A673 (cell line): ENCODE measurements at regions not wholly inside any gene's neighbourhood (a gene's known extent, or its start where the extent isn't known, plus 50 kb on each side); places are given as distances from the start of the nearest gene placed in this dataset.

Experiments
- CTCF ChIP-seq: fragments of 300-800, 200-600 bp; sonication (generic); conservative IDR thresholded peaks from 2 replicates; pipeline ENCODE4 v1.5.1; 2017; ENCODE audit warnings: low read depth, mild to moderate bottlenecking, antibody characterized with exemption, low read length, moderate library complexity, mixed read lengths
- EZH2 ChIP-seq: fragments of 200-600 bp; sonication (generic); IDR thresholded peaks from 2 replicates; pipeline ENCODE4 v1.6.1; 2017; ENCODE audit warnings: borderline replicate concordance, low read depth, mild to moderate bottlenecking, mixed read lengths, antibody characterized with exemption, low read length; ENCODE audit not compliant: poor library complexity, severe bottlenecking

DNA sequence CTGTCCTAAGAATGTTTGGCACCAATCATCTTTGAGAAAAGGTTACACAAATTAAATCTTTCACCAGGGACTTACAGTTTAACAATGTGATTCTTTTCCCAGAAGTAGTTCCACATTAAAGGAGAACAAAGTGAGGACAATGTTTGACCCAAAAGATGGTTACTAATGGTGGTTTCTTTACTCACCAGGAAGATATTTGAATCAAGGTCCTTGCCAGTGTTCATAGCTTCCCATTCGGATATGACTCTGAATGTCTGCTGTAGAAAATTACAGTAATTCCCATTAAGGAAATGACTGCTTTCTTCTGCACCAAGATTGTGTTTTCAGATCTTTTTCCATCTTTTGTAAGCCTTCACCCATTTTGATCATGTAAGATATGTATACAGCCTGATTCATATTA is 114.6 kb upstream of the ADAMTSL1 start:
- TF ChIP-seq EZH2 (no peak), CTCF (no peak)
